Stimulated activated naive CD8-positive, alpha-beta T cell treated with anti-CD3 and anti-CD28 coated beads, Interleukin-15, amount 100 ng/mL, for 72 hours (primary cell): ENCODE measurements at regions not wholly inside any gene's neighbourhood (a gene's known extent, or its start where the extent isn't known, plus 50 kb on each side); places are given as distances from the start of the nearest gene placed in this dataset.
"Not testable (repeated sequence)": the region's sequence is repeated elsewhere in the genome, so short reads cannot be mapped to it uniquely, and the experiment has no call there.

Experiments used
- ATAC-seq: fragments of 150-1000 bp; cut with Tn5 transposase; 2 replicates; pipeline ENCODE4 v1.10.0; 2021; ENCODE audit warnings: mild to moderate bottlenecking, moderate library complexity
- DNase-seq, 2 donors: peaks; one replicate each; pipeline ENCODE4 v3.0.0; 2021 to 2022
- H3K27ac Mint-ChIP-seq, 2 donors: one replicate each; pipeline ENCODE4 v1.8.0; 2022; ENCODE audit warnings: mild to moderate bottlenecking in 2 of 2, mixed read lengths in 2 of 2, moderate library complexity in 2 of 2
- H3K27me3 Mint-ChIP-seq: one replicate; pipeline ENCODE4 v1.8.0; 2022; ENCODE audit warnings: mixed read lengths
- H3K4me1 Mint-ChIP-seq: one replicate; pipeline ENCODE4 v1.8.0; 2022; ENCODE audit warnings: mild to moderate bottlenecking, mixed read lengths
- H3K4me3 Mint-ChIP-seq, 2 donors: one replicate each; pipeline ENCODE4 v1.8.0; 2022; ENCODE audit warnings: mild to moderate bottlenecking in 2 of 2, mixed read lengths in 2 of 2, moderate library complexity in 1 of 2
- H3K9me3 Mint-ChIP-seq, 2 donors: one replicate each; pipeline ENCODE4 v1.8.0; 2022; ENCODE audit warnings: mixed read lengths in 2 of 2

GRCh38 chr17:22203208-22203715 is 510.9 kb downstream of the KCNJ18 start:
- ATAC-seq (no peak), DNase-seq (no peak)
- Mint-ChIP-seq H3K4me3 (no peak overlapping the region), H3K27me3 (no peaks in the 10 kb centered on the region), H3K4me1 (no peaks in the 10 kb centered on the region), H3K9me3 (peaks cover 9 to 23% of the 10 kb centered on the region in 2 donors), H3K27ac (no peak overlapping the region)

DNA sequence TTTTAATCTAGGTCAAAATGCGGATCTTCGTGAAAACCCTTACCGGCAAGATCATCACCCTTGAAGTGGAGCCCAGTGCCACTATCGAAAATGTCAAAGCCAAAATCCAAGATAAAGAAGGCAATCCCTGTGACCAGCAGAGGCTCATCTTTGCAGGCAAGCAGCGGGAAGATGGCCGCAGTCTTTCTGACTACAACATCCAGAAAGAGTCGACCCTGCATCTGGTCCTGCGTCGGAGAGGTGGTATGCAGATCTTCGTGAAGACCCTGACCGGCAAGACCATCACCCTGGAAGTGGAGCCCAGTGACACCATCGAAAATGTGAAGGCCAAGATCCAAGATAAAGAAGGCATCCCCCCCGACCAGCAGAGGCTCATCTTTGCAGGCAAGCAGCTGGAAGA is 511.8 kb downstream of the KCNJ18 start:
- H3K27me3 Mint-ChIP-seq, DNase-seq: not testable (repeated sequence)

DNA sequence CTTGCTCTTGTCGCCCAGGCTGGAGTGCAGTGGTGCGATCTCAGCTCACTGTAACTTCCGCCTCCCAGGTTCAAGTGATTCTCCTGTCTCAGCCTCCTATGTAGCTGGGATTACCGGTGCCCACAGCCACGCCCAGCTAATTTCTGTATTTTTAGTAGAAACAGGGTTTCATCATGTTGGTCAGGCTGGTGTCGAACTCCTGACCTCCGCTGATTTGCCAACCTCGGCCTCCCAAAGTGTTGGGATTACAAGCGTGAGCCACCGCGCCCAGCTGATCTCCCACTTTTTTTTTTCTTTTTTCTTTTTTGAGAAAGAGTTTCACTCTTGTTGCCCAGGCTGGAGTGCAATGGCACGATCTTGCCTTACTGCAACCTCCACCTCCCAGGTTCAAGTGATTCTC is 517.9 kb downstream of the KCNJ18 start:
- DNase-seq, ATAC-seq, H3K27me3 Mint-ChIP-seq, H3K27ac Mint-ChIP-seq, H3K9me3 Mint-ChIP-seq, H3K4me3 Mint-ChIP-seq, H3K4me1 Mint-ChIP-seq: not testable (repeated sequence)

More for the DNA sequence above, 511.8 kb downstream of the KCNJ18 start:
- ATAC-seq, H3K4me1 Mint-ChIP-seq, H3K4me3 Mint-ChIP-seq, H3K27ac Mint-ChIP-seq: not testable (repeated sequence)
- H3K9me3 Mint-ChIP-seq: peaks cover 9 to 23% of the 10 kb centered on the region in 2 donors

DNA sequence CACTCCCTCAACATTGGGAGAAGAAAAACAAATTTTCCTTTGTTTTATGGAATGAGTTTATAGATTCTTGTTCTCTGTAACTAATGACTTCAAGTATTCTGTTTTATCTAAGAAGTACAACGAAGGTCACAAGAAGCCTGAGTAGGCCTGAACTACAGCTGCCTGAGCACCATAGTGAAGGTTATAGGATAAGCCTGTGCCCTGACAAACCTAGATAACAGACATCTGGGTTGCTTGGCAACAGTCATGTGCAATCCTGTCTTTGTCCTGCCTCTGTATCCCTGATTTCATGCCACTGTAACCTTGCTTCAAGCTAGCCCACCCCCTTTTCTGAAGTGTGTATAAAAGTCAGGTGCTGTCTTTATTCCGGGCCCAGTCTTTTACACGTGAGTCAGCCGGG is 520.8 kb downstream of the KCNJ18 start:
- H3K27me3 Mint-ChIP-seq, H3K4me1 Mint-ChIP-seq, H3K4me3 Mint-ChIP-seq, H3K27ac Mint-ChIP-seq, H3K9me3 Mint-ChIP-seq, ATAC-seq, DNase-seq: not testable (repeated sequence)

DNA sequence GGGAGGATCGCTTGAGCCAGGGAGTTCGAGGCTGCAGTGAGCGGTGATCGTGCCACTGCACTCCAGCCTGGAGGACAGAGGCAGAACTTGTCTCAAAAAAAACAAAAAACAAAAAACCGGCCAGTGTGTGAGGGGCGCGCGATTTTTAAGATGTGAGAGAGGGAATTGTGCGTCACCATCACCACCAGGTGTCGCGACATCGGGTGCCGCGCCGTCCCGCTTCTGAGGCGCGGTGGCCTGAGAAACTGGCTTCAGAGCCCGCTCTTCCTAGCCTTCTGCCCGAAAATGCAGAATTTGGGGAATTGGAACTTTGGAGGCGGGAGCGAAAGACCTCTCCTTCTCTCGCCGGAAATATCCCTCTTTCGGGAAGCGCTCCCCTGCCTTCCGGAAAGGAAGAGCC is 524.8 kb downstream of the KCNJ18 start:
- Mint-ChIP-seq H3K27me3 (no peaks in the 10 kb centered on the region), H3K27ac (no peak overlapping the region), H3K9me3 (peaks cover 6 to 14% of the 10 kb centered on the region in 2 donors), H3K4me1 (no peaks in the 10 kb centered on the region), H3K4me3 (no peak overlapping the region)
- no peak for ATAC-seq
- DNase-seq: no peak

GRCh38 chr17:22221344-22221743 is 529.0 kb downstream of the KCNJ18 start:
- Mint-ChIP-seq H3K4me3 (no peak overlapping the region), H3K4me1 (no peaks in the 10 kb centered on the region), H3K9me3 (peaks cover 6 to 7% of the 10 kb centered on the region in 2 donors), H3K27me3 (no peaks in the 10 kb centered on the region), H3K27ac (no peak overlapping the region)
- ATAC-seq (no peak), DNase-seq (no peak)

GRCh38 chr17:22226477-22226876 is 534.2 kb downstream of the KCNJ18 start:
- not testable (repeated sequence) for H3K4me3 Mint-ChIP-seq, H3K4me1 Mint-ChIP-seq, H3K27me3 Mint-ChIP-seq, ATAC-seq, DNase-seq
- H3K27ac Mint-ChIP-seq: peak overlapping the region in 1 of 2 donors; percentile 48
- H3K9me3 Mint-ChIP-seq: peaks cover 4 to 20% of the 10 kb centered on the region in 2 donors

GRCh38 chr17:22226932-22227331 is 534.6 kb downstream of the KCNJ18 start:
- not testable (repeated sequence) for H3K4me3 Mint-ChIP-seq, DNase-seq, H3K27me3 Mint-ChIP-seq, H3K4me1 Mint-ChIP-seq, ATAC-seq
- Mint-ChIP-seq H3K9me3 (peaks cover 4 to 20% of the 10 kb centered on the region in 2 donors), H3K27ac (peak overlapping the region in 1 of 2 donors; percentile 48)

GRCh38 chr17:22227699-22228553 is 535.6 kb downstream of the KCNJ18 start:
- not testable (repeated sequence) for DNase-seq, H3K27me3 Mint-ChIP-seq, H3K4me1 Mint-ChIP-seq, H3K4me3 Mint-ChIP-seq, ATAC-seq
- peak overlapping the region in 1 of 2 donors; percentile 29 for H3K27ac Mint-ChIP-seq
- peaks cover 4 to 20% of the 10 kb centered on the region in 2 donors for H3K9me3 Mint-ChIP-seq

- H3K4me1 Mint-ChIP-seq, ATAC-seq, H3K4me3 Mint-ChIP-seq, H3K27me3 Mint-ChIP-seq, DNase-seq, H3K27ac Mint-ChIP-seq: not testable (repeated sequence)
- H3K9me3 Mint-ChIP-seq: peaks cover 4 to 20% of the 10 kb centered on the region in 2 donors
These were observed 537.5 kb downstream of the KCNJ18 start for GRCh38 chr17:22229821-22230220.

- Mint-ChIP-seq H3K4me1 (no peaks in the 10 kb centered on the region), H3K4me3 (no peak overlapping the region), H3K27me3 (no peaks in the 10 kb centered on the region), H3K27ac (no peak overlapping the region), H3K9me3 (peaks cover 4 to 14% of the 10 kb centered on the region in 2 donors)
- no peak for ATAC-seq
- no peak for DNase-seq
These were observed 541.1 kb downstream of the KCNJ18 start for GRCh38 chr17:22233382-22233781.

DNA sequence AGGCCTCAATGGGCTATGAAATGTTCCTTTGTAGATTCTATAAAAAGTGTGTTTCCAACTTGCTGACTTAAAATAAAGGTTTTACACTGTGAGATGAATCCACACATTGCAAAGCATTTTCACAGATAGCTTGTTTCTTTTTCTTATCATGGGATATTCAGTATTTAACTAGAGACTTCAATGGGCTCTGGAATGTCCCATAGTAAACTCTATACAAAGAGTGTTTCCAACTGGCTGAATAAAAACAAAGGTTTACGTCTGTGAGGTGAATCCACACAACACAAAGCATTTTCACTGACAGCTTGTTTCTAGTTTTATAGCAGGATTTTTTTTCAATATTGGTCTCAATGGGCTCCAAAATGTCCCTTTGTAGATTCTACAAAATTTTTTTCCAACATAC is 550.1 kb downstream of the KCNJ18 start:
- H3K4me1 Mint-ChIP-seq: no peaks in the 10 kb centered on the region
- no peaks in the 10 kb centered on the region for H3K27me3 Mint-ChIP-seq
- DNase-seq (no peak), ATAC-seq (no peak)
- H3K27ac Mint-ChIP-seq: no peak overlapping the region
- no peaks in the 10 kb centered on the region for H3K9me3 Mint-ChIP-seq
- H3K4me3 Mint-ChIP-seq: no peak overlapping the region

- peaks cover 0 to 4% of the 10 kb centered on the region in 2 donors for H3K9me3 Mint-ChIP-seq
- no peaks in the 10 kb centered on the region for H3K4me1 Mint-ChIP-seq
- ATAC-seq: no peak
- DNase-seq: no peak
- no peak overlapping the region for H3K4me3 Mint-ChIP-seq
- H3K27ac Mint-ChIP-seq: no peak overlapping the region
- H3K27me3 Mint-ChIP-seq: no peaks in the 10 kb centered on the region
These were observed 559.2 kb downstream of the KCNJ18 start for GRCh38 chr17:22251498-22251897.

GRCh38 chr17:22253007-22253406 is 560.7 kb downstream of the KCNJ18 start:
- ATAC-seq (no peak), DNase-seq (no peak)
- peaks cover 0 to 4% of the 10 kb centered on the region in 2 donors for H3K9me3 Mint-ChIP-seq
- no peak overlapping the region for H3K27ac Mint-ChIP-seq
- H3K4me3 Mint-ChIP-seq: no peak overlapping the region
- no peaks in the 10 kb centered on the region for H3K4me1 Mint-ChIP-seq
- H3K27me3 Mint-ChIP-seq: no peaks in the 10 kb centered on the region

DNA sequence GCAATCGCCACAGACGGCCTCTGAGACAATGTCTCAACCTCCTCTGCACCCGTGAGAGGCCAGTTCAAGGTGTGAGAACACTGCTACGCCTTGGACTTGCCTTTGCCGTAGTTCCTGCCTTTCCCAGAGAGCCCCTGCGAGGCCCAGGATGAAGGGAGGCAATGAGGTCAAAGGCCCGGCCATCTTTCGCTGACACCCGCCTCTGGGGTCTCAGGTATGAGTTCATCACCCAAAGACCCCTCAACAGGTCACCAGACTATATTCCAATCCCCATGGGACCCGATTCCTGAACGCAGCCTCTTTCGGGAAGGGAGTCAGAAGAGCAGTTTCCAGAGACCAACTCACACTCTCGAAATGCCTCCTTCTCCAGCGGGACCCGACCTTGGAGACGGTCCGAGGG is 573.5 kb downstream of the KCNJ18 start:
- Mint-ChIP-seq H3K4me1 (no peaks in the 10 kb centered on the region), H3K27me3 (no peaks in the 10 kb centered on the region), H3K27ac (no peak overlapping the region), H3K9me3 (peaks cover 0 to 5% of the 10 kb centered on the region in 2 donors), H3K4me3 (no peak overlapping the region)
- ATAC-seq: no peak
- DNase-seq: no peak

- Mint-ChIP-seq H3K27me3 (no peaks in the 10 kb centered on the region), H3K4me3 (no peak overlapping the region), H3K4me1 (no peaks in the 10 kb centered on the region), H3K9me3 (peaks cover 0 to 7% of the 10 kb centered on the region in 2 donors), H3K27ac (no peak overlapping the region)
- no peak for ATAC-seq
- no peak for DNase-seq
These were observed 573.9 kb downstream of the KCNJ18 start for GRCh38 chr17:22266231-22266630.
